BJ (cell line): ENCODE measurements at regions not wholly inside any gene's neighbourhood (a gene's known extent, or its start where the extent isn't known, plus 50 kb on each side); places are given as distances from the start of the nearest gene placed in this dataset.
"Not testable (repeated sequence)": the region's sequence is repeated elsewhere in the genome, so short reads cannot be mapped to it uniquely, and the experiment has no call there.

Experiments used
- CTCF ChIA-PET: fragments of 350-600 bp; formaldehyde crosslinking; extraction: SDS; loops from one replicate; lab custom pipeline; 2021; ENCODE audit warnings: antibody characterized with exemption, inconsistent platforms; lab: Yijun Ruan, JAX
- POLR2A ChIA-PET: fragments of 300-600 bp; sonication (Branson Sonifier 250); formaldehyde crosslinking; extraction: SDS; loops from one replicate; lab custom pipeline; 2021; ENCODE audit warnings: antibody characterized with exemption; lab: Charles Lee
- DNase-seq: peaks from one replicate; pipeline ENCODE4 v3.0.0-alpha.2; 2011; ENCODE audit warnings: low read depth
- H3K27me3 ChIP-seq: 2 replicates; pipeline ENCODE4 v1.6.0; 2011; ENCODE audit warnings: low read length; ENCODE audit not compliant: control insufficient read depth, insufficient read depth
- H3K36me3 ChIP-seq: 2 replicates; pipeline ENCODE4 v1.5.1; 2011; ENCODE audit warnings: low read length; ENCODE audit not compliant: control insufficient read depth, insufficient read depth
- H3K4me3 ChIP-seq: 2 replicates; pipeline ENCODE4 v1.5.1; 2011; ENCODE audit warnings: low read depth, mild to moderate bottlenecking, control low read depth, low read length
- TF ChIP-seq, protein P1 (sequence below): IDR thresholded peaks from 2 replicates; pipeline ENCODE4 v1.5.1; 2011; ENCODE audit warnings: low read depth, mild to moderate bottlenecking, control low read depth, inconsistent platforms, low read length, moderate library complexity; ENCODE audit not compliant: insufficient read depth

DNA sequence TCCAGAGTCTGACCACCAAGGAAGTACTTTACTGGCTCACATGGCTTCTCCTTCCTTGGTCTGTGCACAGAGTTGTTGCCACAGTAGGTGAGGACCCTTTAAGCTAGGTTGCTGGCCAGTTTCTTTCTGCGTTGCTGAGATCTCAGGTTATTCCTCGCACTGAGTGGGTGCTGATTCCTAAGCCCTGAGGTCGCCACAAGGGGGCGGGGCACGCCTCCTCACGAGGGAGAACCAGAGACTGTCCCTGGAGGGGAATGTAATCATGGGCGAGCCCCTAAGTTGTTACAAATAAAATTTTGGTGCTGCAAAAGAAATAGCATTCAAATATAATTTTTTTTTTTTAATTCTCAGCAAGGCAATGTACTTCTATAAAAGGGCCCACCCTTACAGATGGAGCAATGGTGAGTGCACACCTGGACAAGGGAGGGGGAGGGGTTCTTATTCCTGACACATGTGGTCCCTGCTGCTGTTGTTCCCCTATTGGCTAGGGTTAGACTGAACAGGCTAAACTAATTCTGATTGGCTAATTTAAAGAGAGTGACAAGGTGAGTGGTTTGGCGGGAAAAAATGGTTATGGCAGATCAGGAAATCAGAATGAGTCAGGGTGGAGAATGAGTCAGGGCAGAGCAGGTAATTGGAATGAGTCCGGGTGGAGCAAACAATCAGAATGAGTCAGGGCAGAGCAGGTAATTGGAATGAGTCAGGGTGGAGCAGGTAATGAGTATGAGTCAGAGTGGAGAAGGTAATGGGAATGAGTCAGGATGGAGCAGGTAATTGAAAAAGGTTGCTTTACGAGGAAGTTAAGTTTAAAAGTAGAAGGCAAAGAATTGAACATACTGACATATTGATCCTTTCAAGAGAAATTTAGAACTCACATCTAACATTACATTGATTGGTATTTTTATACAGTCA, 107.5 kb downstream of the VSIG4 start:
- H3K36me3 ChIP-seq: no peaks in the 10 kb centered on the region
- H3K4me3 ChIP-seq: no peak overlapping the region
- ChIA-PET POLR2A (no interaction called here), CTCF (no interaction called here)
- no peaks in the 10 kb centered on the region for H3K27me3 ChIP-seq
- DNase-seq: no peak
- TF ChIP-seq, protein P1, sequence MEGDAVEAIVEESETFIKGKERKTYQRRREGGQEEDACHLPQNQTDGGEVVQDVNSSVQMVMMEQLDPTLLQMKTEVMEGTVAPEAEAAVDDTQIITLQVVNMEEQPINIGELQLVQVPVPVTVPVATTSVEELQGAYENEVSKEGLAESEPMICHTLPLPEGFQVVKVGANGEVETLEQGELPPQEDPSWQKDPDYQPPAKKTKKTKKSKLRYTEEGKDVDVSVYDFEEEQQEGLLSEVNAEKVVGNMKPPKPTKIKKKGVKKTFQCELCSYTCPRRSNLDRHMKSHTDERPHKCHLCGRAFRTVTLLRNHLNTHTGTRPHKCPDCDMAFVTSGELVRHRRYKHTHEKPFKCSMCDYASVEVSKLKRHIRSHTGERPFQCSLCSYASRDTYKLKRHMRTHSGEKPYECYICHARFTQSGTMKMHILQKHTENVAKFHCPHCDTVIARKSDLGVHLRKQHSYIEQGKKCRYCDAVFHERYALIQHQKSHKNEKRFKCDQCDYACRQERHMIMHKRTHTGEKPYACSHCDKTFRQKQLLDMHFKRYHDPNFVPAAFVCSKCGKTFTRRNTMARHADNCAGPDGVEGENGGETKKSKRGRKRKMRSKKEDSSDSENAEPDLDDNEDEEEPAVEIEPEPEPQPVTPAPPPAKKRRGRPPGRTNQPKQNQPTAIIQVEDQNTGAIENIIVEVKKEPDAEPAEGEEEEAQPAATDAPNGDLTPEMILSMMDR: no peak

DNA sequence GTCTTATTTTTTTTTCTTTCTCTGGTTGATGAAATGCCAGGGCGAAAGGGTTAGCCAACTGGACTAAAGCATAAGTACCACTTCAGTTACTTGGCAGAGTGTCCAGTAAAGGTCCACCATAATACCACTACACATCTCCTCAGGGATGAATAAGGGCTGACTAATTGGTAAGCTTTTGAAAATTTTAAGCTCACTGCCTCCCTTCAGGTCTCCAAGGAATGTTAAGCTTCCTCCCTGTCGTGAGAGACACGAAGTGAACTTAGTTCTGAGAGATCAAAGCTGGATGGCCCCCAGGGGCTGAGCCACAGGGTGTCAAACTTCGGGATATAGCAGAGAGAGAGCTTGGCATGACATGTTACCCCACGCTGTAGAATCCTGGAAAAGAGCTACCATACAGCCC, 111.4 kb downstream of the VSIG4 start:
- POLR2A ChIA-PET: no interaction called here
- Histone ChIP-seq H3K36me3 (no peaks in the 10 kb centered on the region), H3K27me3 (no peaks in the 10 kb centered on the region), H3K4me3 (no peak overlapping the region)
- TF ChIP-seq, protein P1: no peak
- CTCF ChIA-PET: interaction anchor here (0.6 kb wide), 1 partner anchor 118 kb away, joined by 3 read pairs; no protein-coding TSS in a partner anchor
- DNase-seq: no peak

DNA sequence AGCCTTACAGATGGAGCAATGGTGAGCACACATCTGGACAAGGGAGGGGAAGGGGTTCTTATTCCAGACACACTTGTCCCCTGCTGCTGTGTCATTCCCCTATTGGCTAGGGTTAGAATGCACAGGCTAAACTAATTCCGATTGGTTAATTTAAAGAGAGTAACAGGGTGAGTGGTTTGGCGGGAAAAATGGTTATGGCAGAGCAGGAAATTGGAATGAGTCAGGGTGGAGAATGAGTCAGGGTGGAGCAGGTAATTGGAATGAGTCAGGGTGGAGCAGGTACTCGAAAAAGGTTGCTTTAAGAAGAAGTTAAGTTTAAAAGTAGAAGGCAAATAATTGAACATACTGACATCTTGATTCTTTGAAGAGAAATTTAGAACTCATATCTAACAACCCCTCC, 112.5 kb downstream of the VSIG4 start:
- POLR2A ChIA-PET, CTCF ChIA-PET, H3K36me3 ChIP-seq, H3K27me3 ChIP-seq, DNase-seq, H3K4me3 ChIP-seq: not testable (repeated sequence)

DNA sequence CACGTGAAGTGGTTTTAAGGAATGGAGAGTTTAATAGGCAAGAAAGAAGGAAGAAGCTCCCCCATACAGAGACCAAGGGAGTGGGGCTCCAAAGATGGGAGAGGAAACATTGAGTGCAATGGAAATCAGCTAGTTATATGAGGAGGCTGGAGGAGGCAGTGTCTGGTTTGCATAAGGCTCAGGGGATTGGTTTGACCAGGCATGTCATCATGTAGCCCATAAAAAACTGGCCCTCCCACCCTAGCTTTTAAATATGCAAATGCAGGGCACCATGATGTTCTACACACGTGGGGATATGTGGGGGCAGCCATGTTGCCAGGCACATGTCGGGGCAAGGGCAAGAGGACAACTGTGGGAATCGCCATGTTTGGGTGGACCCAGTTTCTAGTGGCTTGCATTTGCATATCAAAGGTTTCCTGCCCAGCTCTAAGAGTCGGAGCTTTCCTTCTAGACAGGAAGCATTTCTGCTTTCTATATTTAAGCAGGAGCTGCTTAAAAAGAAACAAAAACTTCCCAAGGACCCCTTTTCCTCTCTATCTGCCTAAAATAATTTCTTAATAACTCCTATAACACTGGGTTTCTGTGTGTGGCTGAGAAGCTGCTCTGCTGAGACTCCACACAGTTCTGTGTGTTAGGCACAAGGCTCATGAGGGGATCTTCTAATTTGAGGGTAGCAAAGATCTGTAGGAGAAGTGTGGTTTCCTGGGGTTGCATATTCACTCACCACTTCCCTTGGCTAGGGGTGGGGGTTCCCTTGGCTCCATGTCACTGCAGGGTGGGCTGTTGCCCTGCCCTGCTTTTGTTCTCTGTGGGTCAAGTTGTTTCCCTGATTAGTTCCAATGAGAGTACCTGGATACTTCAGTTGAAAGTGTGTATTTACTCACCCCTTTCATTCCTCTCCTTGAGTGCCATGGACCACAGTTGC, 113.5 kb downstream of the VSIG4 start:
- DNase-seq: no peak
- H3K36me3 ChIP-seq: no peaks in the 10 kb centered on the region
- no peaks in the 10 kb centered on the region for H3K27me3 ChIP-seq
- ChIA-PET POLR2A (no interaction called here), CTCF (no interaction called here)
- no peak overlapping the region for H3K4me3 ChIP-seq
- TF ChIP-seq, protein P1: no peak

DNA sequence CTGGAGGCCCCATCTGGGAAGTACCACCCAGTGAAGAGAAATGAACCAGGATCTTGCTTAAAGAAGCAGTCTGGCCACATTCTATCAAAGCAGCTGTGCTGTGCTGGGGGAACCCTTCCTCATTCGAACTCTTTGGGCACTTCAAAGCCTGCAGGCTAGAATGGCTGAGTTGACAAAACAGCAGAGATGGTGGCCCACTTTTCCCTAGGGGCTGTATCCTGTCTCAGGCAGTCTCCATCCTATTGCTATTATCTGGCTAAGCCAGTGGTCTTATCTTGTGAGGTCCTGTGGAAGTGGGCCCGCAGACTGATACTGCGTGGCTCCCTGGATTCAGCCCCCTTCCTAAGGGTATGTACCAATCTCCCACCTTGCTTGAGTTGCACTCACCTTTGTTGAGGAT, 114.3 kb downstream of the VSIG4 start:
- ChIA-PET POLR2A (no interaction called here), CTCF (no interaction called here)
- no peak for DNase-seq
- no peaks in the 10 kb centered on the region for H3K36me3 ChIP-seq
- H3K4me3 ChIP-seq: no peak overlapping the region
- no peaks in the 10 kb centered on the region for H3K27me3 ChIP-seq
- TF ChIP-seq, protein P1: no peak
